NCI-H2196 treated with DMSO at 0.1 percent for 48 hours (cell line): ENCODE measurements at regions not wholly inside any gene's neighbourhood (a gene's known extent, or its start where the extent isn't known, plus 50 kb on each side); places are given as distances from the start of the nearest gene placed in this dataset.
"Not testable (repeated sequence)": the region's sequence is repeated elsewhere in the genome, so short reads cannot be mapped to it uniquely, and the experiment has no call there.

ENCODE experiments used
- DNase-seq: peaks from one replicate; lab custom pipeline; 2025; ENCODE audit not compliant: unreplicated experiment; lab: John Stamatoyannopoulos, UW

DNA sequence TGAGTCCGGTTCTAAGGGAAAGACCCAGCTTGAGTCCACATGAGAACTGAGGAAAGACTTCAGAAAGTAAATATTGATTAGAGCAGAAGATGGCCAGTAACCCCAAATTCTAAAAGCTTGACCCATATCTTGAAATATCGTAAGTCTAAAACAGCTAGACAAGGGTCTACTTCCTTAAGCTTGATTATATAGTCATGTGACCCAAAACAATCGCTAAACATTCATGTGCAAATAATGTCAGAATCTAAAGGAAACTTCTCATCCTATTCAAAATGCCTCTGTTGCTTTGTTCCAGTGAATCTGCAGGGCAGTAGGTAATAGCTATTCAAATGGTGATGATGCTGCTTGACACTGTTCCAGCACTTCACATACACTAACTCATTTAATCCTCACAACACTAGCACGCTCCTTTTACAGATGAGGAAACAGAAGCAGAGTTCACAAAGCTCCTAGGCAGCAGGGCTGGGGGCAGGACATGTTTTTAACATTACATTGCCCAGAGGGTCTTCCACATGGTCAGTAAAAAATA lies 52.6 kb downstream of the TCF20 start:
- no peak for DNase-seq

DNA sequence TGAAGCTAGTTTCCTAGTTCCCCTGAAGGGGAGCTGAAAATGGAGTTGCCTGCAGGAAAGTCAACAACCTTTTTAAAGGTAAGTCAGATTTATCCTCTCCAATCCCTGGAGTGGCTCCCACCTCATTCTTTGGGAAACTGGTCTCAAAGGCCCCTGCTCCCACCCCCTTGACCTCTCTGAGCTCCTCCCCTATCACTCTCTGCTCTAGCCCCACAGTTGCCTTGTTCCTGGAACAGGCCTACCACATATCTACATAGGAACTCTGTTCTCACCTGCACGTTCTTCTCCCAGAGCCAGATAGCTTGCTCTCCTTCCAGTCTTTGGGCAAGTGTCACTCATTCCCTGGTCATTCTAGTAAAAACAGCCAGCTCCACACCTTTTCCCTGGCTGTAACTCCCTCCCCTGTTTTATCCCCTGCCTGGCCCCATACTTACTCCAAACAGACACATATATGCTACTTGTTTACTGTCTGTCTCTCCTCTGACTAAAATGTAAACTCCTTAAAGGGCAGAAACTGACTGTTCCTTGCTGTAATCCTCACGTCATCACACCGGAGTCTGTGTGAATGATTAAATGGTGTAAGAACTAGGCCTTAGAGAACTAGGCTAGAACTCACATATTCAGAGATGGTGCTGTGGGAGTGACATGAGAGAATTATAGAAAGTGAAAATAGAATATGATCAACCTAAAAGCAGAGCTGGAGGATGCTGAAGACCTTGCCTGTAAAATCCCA lies 53.3 kb downstream of the TCF20 start:
- no peak for DNase-seq

DNA sequence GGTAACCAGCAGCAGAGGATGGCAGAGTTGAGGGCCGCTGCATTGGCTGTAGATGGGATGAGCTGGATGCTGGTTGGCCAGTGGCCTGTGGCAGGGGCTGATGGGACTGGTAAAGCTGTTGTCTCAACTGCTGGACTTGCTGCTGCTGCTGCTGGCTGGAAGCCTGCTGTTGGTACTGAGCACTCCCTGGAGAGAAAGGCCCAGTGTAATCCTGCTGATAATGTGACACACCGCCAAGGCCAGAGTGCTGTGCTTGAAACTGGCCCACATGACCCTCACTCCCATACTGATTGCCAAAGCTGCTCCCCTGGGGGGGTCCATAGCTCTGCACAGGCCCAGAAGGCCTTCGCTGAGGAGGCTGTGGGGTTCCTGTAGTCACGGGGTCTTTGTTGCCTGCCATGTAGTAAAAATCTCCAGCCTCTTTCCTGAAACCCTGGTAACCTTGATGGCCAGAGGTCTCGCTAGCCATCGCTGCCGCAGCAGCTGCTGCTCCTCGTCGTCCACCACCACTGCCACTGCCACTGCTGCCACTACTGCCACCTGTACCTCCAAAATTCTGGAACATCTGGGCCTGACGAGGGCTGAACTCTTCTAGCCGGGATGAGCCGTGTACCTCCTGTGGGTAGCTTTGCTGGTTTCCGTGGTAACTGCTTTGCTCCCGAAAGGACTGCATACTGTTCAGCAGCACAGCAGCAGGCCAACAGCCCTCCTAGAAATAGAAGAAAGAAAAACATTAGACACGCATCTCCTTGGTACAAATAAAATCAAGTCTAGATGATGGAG lies 55.6 kb downstream of the TCF20 start:
- no peak for DNase-seq

DNA sequence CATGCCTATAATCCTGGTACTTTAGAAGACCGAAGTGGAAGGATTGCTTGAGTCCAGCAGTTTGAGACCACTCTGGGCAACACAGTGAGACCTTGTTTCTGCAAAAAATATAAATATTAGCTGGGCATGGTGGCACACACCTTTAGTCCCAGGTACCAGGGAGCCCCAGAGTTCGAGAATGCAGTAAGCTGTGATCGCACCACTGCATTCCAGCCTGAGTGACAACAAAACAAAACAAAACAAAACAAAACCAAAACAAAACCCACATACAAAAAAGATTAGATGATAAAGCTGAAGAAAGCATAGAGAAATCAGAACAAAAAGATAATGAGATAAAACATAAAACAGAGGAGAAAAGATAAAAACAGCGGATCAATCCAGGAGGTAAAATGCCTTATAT lies 62.1 kb downstream of the TCF20 start:
- no peak for DNase-seq

DNA sequence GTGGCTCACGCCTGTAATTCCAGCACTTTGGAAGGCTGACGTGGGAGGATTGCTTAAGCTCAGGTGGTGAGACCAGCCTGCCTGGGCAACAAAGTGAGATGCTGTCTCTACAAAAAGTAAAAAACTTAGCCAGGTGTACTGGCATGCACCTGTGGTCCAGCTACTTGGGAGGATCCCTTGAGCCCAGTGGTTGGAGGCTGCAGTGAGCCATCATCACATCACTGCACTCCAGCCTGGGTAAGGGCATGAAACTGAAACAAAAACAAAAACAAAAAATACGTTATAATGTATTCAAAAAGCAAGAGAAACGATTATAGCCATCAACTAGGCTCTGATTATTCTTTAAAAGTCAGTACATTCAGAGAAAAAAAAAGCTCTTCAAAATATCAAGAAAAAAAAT lies 62.5 kb downstream of the TCF20 start:
- DNase-seq: no peak

DNA sequence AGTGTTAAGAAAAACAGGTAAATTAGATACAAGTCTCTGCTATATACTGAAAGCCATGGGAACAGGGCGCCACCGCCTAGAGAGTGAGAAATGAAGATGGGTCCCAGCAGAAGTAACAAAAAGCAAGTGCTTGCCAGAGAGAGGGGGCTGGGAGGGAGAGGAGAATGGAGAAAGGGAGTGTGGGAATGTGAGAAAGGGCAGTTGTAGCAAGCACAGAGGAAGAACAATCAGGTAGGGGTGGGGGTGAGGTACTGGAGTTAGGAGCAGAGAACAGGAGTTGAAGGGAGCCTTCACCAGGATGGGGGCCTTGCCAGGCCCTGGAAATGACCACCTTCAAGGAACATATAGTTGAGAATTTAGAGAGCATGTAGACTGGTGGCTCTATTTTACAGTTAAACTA lies 66.8 kb downstream of the TCF20 start:
- no peak for DNase-seq

DNA sequence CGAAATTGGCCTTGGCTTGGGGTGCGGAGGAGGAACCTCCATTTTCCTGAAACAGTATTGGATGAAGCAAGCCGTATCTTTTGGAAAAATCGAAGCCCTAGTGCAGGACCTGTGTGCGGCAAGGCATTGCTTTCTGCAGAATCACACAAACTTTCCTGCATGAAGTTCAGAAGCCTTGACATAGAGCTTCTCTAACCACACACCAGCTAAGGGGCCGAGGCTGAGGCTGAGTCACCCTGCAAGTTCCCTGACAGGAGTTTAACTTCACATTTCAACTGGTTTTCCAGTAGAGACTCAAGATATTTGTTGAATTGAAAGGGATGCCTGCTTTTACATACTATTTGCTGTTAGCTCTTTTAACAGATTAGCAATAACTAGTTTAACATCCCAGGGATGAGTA lies 67.8 kb downstream of the TCF20 start:
- DNase-seq: no peak

DNA sequence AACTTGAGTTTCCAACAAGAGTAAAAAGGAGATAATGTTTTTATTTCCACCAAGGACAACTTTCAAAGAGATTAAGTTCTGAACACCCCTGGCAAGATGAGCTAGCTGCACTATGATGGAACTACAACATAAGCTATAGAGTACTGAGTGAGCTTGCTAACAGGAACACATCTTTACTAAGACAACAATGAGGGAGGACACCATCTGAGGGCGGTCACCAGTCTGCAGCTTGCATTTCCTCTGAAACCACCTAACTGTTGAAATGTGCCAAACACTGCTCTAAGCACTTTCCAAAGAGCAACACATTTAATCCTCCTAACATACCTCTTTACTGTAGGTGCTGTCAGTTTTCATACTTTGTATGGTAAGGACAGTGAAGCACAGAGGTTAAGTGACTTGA lies 68.4 kb downstream of the TCF20 start:
- no peak for DNase-seq

DNA sequence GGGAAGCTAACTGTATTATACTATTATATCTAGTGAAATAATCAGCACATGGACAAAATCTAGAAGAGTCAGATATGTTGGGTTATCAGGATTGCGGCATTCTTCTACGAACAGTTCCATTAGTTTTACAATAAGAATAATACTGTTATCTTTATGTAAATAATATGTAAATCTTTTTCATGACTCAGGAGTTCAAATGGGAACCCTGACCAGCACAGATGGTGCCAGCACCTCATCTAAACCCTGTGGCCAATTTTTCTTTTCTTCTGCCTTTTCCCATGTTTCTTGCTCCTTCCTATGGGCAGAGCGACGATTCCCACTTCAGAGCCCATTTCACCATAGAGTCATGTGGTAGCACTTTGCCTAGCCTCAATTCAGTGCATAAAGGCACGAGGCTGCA lies 68.4 kb upstream of the CYP2D6 start:
- DNase-seq: no peak

DNA sequence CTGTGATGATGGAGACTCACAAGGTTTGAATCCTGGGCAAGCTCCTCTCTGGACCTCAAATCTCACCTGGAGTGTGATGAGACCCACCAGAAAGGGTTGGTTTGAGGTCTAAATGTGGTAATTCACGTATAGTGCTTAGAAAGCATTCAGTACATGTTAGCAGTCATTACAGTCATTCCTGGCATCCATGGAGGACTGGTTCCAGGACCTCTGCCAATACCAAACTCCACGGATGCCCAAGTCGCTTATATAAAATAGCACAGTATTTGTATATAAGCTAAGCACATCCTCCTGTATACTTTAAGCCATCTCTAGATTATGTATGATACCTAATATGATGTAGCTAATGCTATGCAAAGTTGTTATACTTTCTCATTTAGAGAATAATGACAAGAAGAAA lies 67.6 kb upstream of the CYP2D6 start:
- no peak for DNase-seq

DNA sequence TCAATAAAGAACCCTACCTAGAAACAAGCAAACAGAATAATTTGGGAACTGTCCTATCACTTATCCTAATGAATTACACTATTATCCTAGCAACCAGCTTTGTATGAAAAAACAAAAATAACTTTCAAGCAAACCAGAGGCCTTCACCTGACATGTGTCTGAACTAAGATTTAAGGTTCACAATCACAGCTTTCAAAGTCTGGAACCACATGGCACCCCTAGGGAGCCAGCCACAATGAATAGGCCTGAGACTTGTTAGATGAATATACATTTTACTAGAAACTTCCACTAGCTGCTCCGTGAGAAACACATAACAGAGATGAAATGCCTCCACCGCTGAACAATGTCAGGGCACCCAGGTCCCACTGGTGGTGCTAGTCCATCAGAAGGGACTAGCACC lies 65.8 kb upstream of the CYP2D6 start:
- DNase-seq: no peak

DNA sequence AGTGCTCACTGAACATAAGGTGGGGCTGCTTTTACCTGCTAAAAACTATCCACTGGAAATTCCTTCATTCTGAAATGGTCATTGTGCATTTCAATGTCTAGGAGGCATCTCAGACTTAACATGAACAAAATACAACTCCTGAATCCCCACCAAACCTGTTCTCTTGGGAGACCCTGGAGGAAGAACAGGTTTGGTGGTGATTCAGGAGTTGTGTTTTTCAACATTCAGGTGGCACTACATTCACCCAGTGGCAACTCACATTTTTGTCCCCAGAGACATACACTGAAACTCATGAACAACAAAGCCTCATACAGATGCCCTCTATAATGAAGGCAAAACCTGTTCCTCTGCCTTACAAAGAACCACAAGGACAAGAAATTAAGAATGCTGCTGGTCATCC lies 64.3 kb upstream of the CYP2D6 start:
- DNase-seq: no peak

DNA sequence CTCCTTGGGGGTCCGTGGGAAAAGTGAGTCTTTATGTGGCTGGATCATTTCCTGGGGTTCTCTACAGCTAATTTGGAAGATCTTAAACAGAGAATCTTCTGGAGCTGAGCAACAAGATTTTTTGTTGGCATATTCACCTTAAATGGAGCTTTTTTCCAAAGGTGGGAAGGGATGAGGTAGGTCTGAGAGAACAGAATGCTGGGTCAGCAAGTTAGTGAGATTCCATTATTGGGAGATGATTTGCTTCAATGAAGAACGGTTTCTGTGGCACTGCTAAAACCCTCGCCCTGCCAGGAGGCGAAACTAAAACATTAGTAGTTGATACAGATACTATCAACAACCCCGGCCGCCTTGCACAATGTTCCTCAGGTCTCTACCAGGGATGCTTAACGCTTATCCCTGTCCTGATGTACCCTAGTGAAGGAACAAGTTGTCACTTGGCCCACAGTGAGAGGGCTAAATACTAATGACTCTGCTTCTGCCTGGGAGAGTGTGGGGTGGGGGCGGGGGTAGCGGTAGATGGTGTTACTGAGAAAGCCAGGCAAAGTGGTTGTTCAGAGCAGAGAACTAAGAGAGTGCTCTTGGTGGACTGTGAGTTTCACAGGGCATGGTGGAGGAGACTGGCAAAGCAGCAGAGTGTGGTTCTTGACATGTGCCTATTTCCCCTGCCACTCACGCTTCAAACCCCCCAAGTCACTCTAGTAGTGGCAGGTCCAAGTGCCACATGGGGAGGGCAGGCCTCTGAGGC lies 63.7 kb upstream of the CYP2D6 start:
- no peak for DNase-seq

DNA sequence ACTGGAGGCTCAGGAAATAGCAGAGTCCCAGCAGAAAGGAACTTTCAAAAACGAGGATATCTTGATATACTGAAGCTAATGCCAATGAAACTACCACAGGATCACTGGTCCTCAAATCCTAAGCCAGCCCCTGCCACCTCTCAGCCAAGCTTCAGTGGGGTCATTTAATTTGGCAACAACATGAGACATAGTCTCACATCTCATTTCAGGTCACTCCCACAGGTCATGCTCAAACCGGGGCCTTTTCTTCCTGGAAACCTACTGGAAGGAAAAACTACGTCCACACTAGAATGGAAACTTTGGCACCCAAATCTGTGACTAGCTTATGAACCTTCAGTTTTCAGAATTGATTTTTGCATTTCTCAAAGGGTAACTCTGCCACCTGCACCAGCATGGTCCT lies 61.9 kb upstream of the CYP2D6 start:
- no peak for DNase-seq

DNA sequence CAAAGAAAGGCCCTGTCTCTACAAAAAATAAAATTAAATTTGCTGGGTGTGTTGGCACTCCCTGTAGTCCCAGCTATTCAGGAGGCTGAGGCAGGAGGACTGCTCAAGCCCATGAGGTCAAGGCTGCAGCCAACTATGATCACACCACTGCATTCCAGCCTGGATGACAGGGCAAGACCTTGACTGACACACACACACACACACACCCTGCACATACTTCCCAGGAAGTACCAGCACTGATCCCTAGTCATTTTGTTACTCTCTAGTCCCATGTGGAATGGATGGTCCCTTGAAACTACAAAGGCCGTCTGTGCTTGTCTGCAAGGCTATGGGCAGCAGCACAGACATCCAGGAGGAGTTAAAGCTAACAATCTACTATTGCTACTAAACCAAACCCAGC lies 59.7 kb upstream of the CYP2D6 start:
- DNase-seq: no peak

DNA sequence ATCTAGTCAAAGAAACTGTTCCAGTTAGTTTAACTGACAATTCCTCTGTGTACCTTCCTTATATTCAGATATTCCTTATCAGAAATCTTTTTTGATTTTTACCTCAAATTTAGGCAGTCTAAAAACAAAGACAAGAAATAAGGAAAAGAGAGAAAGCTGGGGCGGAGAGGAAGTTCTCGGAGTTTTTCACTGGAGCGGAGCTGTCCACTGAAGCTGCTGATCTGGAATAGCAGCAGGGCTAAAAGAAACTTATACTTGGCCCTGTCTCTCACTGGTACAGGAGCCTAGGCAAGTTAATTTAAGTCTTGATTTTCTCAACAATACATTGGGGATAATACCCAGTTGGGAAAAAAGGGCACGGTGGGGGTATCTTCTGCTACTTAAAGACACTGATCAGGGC lies 59.2 kb upstream of the CYP2D6 start:
- no peak for DNase-seq

DNA sequence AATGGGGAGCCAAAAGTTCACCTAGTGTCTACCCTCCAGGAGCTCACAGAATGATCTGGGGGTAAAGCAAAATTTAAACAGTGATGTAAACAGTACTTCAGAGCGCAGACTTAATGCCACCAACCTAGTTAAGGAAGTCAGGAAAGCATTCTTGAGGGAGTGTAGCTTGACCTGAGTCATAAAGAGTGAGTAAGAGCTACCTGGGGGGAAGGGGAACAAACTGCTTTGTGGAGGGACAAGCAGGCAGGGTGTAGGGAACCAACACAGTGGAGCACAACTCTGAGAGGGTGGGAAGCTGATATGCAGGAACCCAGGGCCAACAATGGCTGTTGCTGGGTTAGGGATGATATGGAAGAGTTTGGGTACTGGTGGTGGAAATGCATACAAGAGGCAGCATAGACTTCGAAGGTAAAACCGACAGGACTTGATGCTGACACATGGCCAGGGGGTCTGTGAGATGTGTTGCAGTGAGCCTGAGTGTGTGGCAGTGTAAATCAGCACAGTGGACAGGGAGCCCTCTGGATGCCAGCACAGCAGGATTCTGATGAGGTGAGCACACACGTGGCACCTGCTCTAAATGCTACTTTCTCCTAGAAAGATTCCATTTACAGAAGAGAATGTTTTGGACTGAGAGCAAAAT lies 58.3 kb upstream of the CYP2D6 start:
- no peak for DNase-seq

DNA sequence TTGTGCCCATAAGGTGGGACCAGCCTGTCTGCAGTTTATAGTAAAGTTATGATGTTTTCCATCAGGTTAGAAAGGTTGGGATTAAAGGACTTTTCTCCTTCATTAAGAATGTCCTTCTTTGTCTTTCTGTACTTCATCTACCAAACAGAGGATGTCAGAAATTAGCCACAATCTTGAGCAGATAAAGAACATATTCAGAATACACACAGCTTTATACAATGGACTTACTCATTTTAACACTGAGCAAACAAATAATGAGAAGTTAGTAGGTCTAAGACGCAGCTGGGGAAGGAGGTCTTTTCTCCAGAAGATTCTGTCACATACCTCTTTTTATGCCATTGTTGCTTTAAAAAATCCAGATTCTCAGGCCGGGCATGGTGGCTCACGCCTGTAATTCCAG lies 57.0 kb upstream of the CYP2D6 start:
- no peak for DNase-seq

DNA sequence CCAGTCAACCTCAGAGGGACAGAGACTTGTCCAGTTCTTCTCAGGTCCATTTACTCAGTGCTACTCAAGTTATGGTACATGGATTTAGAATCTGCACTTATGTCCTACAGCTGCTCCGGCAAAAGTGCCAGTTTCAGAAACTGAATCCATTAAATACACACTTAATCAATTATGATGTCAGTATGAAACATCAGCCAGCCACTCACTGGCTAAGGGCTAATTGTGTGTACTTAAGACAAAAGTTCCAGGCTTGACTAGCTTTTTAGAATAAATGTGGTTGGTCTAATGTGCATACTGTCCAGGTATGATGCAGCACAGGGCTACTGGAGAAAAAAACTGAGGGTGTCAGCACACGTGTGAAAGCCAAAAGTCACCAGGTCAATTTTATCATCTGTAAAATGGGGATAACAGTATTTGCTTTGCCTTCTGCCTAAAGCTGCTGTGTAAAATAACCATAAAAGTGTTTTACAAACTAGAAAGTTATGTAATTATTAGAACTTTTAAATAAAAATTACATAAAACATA lies 55.4 kb upstream of the CYP2D6 start:
- DNase-seq: no peak

DNA sequence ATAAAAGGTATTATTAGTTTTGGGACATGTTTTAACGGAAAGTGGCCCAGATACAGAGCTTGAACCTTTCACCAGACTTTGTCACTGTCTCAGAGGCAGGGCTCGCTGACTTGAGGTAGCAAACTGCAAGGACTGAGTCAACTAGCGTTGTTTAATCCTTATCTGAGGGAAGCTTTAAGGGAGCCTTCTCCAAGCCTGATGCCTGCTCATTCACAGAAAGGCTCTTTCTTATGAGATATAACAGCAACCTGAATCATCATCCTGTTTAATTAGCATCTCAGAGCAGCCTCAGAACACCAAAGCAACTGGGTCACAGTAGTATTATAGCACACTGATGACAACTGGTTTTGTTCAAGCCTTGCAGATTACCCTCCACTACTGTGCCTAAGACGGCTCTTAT lies 54.2 kb upstream of the CYP2D6 start:
- no peak for DNase-seq

DNA sequence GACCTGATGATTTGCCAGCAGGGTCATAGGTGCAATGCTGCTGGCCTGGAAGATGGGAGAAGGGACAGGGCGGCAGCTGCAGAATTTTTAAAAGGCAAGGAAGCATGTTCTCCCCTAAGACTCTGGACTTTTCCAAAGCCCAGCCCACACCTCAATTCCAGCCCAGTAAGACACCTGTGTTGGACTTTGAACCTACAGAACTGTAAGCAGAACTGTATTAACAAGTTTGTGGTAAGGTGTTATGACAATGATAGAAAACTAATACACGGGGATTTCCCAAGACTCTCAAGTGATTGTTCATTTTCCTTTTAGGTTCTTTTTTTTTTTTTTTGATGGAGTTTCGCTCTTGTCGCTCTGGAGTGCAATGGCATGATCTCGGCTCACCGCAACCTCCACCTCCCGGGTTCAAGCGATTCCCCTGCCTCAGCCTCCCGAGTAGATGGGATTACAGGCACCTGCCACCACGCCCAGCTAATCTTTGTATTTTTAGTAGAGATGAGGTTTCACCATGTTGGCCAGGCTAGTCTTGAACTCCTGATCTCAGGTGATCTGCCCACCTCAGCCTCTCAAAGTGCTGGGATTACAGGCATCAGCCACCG lies 53.0 kb upstream of the CYP2D6 start:
- DNase-seq: not testable (repeated sequence)
